NCI-H2107 (cell line): ENCODE measurements at regions not wholly inside any gene's neighbourhood (a gene's known extent, or its start where the extent isn't known, plus 50 kb on each side); places are given as distances from the start of the nearest gene placed in this dataset.
"Not testable (repeated sequence)": the region's sequence is repeated elsewhere in the genome, so short reads cannot be mapped to it uniquely, and the experiment has no call there.

ENCODE experiments used
- DNase-seq: peaks from one replicate; lab custom pipeline; 2025; lab: John Stamatoyannopoulos, UW

- peak; percentile 92 for DNase-seq
Measured at GRCh38 chrX:131830400-131831184, 192.5 kb upstream of the STK26 start.

GRCh38 chrX:131831185-131831520 lies 191.9 kb upstream of the STK26 start:
- no peak for DNase-seq

GRCh38 chrX:131836161-131836560 lies 186.9 kb upstream of the STK26 start:
- no peak for DNase-seq

DNA sequence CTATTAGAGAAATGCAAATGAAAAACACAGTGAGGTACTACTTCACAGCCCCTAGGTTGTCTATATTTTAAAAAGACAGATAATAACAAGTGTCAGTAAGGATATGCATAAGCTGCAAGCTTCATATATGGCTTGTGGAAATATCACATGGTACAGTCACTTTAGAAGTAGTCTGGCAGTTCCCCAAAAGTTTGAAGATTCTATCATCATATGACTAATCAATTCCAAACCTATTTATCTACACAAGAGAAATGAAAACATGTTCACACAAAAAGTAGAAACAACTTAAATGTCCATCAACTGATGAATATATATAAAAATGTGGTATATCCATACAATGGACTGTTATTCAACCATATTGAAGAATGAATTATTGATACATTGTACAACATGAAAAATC lies 185.8 kb upstream of the STK26 start:
- DNase-seq: no peak

DNA sequence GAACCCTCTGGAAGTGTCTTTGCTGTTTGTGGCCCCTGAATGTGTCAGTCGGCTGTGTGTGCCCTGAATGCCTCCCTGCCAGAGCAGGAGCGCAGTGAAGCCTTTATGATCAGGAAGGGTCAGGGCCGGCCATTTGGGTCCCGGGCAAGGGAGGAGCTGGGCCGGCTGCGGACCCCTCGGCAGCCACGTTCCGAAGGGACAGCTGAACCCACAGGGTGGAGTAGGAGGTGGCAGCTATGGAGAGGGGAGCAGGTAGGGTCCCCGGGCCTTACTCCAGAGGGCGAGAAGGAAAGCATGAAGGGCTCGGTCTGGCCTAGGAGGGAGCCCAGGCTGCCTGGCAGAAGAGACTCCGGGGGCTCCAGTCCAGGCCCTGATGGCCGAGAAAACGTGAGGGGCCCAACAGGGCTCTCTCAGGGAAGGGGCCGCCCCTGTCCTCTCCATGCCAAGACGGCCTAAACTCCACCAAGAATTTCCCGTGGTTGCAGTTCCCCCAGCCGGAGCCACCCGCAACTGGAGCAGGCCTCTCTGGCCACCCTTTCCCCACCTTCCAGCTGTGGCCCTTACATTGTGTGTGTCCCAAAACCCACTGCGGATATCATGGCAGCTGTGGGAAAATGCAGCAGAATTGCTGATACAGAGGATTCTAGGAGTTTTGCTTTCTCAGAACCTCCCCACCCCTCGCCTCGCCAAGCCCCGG lies 182.2 kb upstream of the STK26 start:
- no peak for DNase-seq

DNA sequence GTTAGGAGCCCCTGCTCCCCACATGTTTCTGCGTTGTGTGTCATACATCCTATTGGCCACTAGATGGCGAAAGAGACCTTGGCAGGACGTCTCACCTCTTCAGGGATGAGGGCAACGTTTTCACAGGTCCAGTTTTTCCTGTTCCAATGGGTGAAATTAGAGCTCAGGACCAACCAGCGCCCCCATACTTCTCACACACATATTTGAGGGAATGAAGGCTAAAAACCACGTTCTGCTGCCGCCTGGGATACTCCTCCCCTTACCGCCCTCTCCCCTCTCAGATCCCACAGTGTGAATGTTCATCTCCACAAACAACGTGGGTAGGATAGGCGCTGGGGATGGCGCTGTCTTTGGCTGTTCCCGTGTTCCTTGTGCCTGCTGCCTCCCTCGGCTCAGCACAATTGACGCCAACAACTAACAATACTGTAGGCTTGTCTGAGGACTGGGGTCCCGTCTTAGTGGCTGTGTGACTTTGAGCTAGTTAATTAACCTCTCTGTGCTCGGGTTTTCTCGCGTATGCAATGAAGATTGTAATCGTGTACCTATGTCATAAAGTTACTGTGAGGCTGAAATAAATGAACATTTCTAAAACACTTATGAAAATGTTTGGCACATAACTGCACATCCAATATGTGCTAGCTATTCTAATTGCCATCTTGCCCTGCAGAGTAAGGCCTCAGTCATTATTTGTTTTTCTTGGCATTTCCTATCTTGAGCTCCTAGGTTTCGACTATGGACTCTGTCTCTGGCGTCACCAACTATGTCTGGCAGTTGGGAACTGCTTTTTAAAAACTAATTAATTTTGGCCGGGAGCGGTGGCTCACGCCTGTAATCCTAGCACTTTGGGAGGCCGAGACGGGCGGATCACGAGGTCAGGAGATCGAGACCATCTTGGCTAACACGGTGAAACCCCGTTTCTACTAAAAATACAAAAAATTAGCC lies 181.3 kb upstream of the STK26 start:
- peak; percentile 60 for DNase-seq

- DNase-seq: no peak
Measured at GRCh38 chrX:131843987-131844386, 179.1 kb upstream of the STK26 start.

GRCh38 chrX:131845201-131845600 lies 177.9 kb upstream of the STK26 start:
- DNase-seq: no peak

DNA sequence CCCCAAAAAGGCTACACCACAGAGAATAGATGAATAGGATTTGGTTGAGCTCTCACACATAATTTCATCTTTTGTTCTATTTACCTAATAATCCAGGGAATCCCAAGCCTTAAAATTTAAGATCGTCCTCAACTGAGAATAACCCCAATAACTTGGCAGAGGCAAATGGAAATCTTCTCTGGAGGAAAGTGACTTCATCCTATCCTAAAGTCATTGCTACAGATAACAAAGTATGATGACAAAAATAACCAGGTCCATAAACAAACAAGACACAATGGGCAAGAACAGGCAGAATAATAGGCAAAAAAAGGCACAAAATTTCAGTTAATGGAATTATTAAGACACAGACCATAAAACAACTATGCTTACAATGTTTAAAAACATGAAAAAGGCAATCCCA lies 177.3 kb upstream of the STK26 start:
- no peak for DNase-seq

DNA sequence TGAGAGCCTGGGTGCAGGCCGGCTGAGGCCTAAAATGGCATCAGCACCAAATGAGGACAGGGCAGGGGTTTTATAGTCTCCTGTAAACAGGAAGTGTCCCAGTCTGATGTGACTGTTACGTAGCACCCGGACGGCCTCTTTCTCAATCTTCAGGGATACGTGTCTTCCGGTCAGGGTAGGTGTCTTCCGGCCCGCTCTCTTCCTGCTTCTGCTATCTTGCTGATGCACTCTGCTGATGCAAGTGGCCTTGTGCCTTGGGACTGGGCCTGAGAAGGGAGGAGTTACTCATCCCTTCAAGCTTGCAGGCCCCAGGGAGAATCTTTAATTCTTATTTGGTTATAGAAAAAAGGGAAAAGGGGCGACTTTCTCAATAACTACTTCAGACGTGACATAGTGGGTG lies 172.1 kb upstream of the STK26 start:
- not testable (repeated sequence) for DNase-seq

GRCh38 chrX:131853440-131853839 lies 169.7 kb upstream of the STK26 start:
- no peak for DNase-seq

DNA sequence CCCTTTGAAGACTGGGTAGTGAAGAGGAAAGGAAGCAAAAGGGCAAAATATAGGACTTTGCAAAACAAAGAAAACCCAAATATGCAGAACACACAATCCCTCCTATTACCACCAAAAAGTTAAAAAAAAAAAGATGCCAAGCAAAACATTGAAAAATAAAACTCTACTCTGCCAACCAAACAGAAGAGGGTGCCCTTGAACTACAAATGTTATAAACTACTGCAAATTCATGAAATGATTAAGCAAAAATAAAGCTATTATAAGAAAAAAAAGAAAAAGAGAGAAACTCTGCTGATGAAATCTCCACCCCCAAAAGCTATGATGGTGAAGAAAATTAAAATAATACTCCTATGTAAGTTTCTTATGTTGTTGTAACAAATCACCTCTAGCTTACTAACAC lies 168.5 kb upstream of the STK26 start:
- DNase-seq: no peak

GRCh38 chrX:131861088-131861787 lies 161.9 kb upstream of the STK26 start:
- no peak for DNase-seq

- DNase-seq: no peak
Measured at GRCh38 chrX:131862321-131862720, 160.8 kb upstream of the STK26 start.

- no peak for DNase-seq
Measured at GRCh38 chrX:131869182-131869581, 153.9 kb upstream of the STK26 start.

DNA sequence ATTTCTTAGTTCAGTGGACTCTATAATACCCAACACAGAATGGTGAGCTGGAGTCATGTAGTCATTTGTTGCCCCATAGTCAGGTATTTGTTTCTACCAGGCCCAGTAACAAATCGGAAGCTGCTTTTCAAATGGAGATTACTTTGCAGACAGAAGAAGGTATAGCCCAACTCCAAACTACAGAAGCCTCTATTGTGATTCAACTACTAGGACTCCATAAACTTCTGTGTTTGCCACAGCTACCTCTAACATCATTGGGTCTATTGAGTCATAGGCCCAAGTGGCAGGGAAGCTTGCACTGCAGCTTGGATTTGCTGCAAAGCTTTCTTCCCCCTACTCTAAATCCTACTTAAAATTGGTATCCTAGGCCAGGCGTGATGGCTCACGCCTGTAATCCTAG lies 148.8 kb upstream of the STK26 start:
- no peak for DNase-seq

- not testable (repeated sequence) for DNase-seq
Measured at GRCh38 chrX:131875827-131876226, 147.3 kb upstream of the STK26 start.

GRCh38 chrX:131881194-131881593 lies 141.9 kb upstream of the STK26 start:
- DNase-seq: no peak

GRCh38 chrX:131885042-131885441 lies 138.1 kb upstream of the STK26 start:
- not testable (repeated sequence) for DNase-seq

DNA sequence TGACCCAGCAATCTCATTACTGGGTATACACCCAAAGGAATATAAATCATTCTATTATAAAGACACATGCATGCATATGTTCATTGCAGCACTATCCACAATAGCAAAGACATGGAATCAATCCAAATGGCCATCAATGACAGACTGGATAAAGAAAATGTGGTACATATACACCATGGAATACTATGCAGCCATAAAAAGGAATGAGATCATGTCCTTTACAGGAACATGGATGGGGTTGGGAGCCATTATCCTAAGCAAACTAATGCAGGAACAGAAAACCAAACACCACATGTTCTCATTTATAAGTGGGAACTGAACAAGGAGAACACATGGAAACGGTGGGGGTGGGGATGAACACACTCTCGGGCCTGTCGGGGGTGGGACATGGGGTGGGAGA lies 129.2 kb upstream of the STK26 start:
- not testable (repeated sequence) for DNase-seq

- DNase-seq: no peak
Measured at GRCh38 chrX:131894995-131895394, 128.1 kb upstream of the STK26 start.

DNA sequence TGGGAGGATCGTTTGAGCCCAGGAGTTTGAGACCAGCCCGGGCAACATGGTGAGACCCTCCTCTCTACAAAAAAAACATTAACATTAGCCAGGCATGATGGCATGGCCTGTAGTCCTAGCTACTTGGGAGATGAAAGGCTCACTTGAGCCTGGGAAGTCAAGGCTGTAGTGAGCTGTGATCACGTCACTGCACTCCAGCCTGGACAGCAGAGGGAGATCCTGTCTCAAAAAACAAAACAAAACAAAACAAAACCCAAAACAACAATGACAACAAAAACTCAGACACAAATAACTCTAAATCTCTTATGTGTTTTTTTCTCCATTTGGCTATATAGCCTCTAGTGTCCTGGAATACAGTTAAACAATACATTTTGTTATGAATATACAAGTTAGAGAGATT lies 127.3 kb upstream of the STK26 start:
- DNase-seq: no peak
